H1 (cell line): ENCODE measurements at regions not wholly inside any gene's neighbourhood (a gene's known extent, or its start where the extent isn't known, plus 50 kb on each side); places are given as distances from the start of the nearest gene placed in this dataset.

Experiments
- CTCF ChIA-PET: fragments of 300-600 bp; sonication (Branson Sonifier 250); formaldehyde crosslinking; loops from one replicate; lab custom pipeline; 2021; ENCODE audit not compliant: partially characterized antibody; lab: Charles Lee
- POLR2A ChIA-PET: fragments of 300-600 bp; sonication (Branson Sonifier 250); formaldehyde crosslinking; loops from one replicate; lab custom pipeline; 2021; ENCODE audit warnings: inconsistent platforms; ENCODE audit not compliant: partially characterized antibody; lab: Charles Lee
- DNase-seq, 2 experiments: peaks; one replicate each; pipeline versions ENCODE4 v3.0.0 to v3.0.0-alpha.2; 2010 to 2022; ENCODE audit warnings: low spot score in 2 of 2, low read depth in 1 of 2, mixed read lengths in 1 of 2
- FAIRE-seq: peaks from 2 replicates; lab custom pipeline; 2011; peaks lifted over from hg19 to GRCh38; lab: Jason Lieb, UNC
- H2AFZ ChIP-seq: 2 replicates; pipeline ENCODE4 v1.8.1; 2012; ENCODE audit warnings: low read length, inconsistent platforms
- H2AK5ac ChIP-seq: 2 replicates; pipeline ENCODE4 v1.6.1; 2013; ENCODE audit warnings: low read depth, low read length
- H2BK120ac ChIP-seq: replicated peaks from 2 replicates; pipeline ENCODE3; 2013; ENCODE audit warnings: low read depth, low read length, inconsistent platforms
- H2BK12ac ChIP-seq: 2 replicates; pipeline ENCODE4 v1.6.1; 2013; ENCODE audit warnings: low read depth, low read length
- H2BK15ac ChIP-seq: 2 replicates; pipeline ENCODE4 v1.6.1; 2013; ENCODE audit warnings: low read length
- H2BK20ac ChIP-seq: 2 replicates; pipeline ENCODE4 v1.6.1; 2013; ENCODE audit warnings: low read length
- H2BK5ac ChIP-seq: 2 replicates; pipeline ENCODE4 v1.6.1; 2013; ENCODE audit warnings: low read depth, low read length
- H3K14ac ChIP-seq: 2 replicates; pipeline ENCODE4 v1.6.1; 2013; ENCODE audit warnings: inconsistent platforms; ENCODE audit not compliant: insufficient read length
- H3K18ac ChIP-seq: 2 replicates; pipeline ENCODE4 v1.6.1; 2013; ENCODE audit warnings: low read length; ENCODE audit errors: extremely low read depth
- H3K23ac ChIP-seq: 2 replicates; pipeline ENCODE4 v1.6.1; 2013; ENCODE audit warnings: inconsistent platforms; ENCODE audit not compliant: insufficient read length
- H3K23me2 ChIP-seq: 2 replicates; pipeline ENCODE4 v1.6.1; 2013; ENCODE audit warnings: low read depth, low read length
- H3K27ac ChIP-seq: 2 replicates; pipeline ENCODE4 v1.6.1; 2011; ENCODE audit warnings: low read depth, low read length, inconsistent platforms
- H3K27me3 ChIP-seq, 4 experiments: replicated peaks in 1 of 4; 1 replicate in 1 of 4; 2 replicates in 3 of 4; pipeline versions ENCODE4 v1.6.1 to v1.8.1; 2011 to 2013; ENCODE audit warnings: low read length in 3 of 4, mild to moderate bottlenecking in 3 of 4, inconsistent platforms in 2 of 4, mixed read lengths in 2 of 4, moderate library complexity in 1 of 4; ENCODE audit not compliant: control insufficient read depth in 3 of 4, insufficient read depth in 3 of 4; ENCODE audit errors: extremely low read depth in 1 of 4
- H3K36me3 ChIP-seq, 4 experiments: 2 replicates each; pipeline versions ENCODE4 v1.6.1 to v1.8.1; 2011 to 2013; ENCODE audit warnings: mild to moderate bottlenecking in 4 of 4, low read length in 3 of 4, moderate library complexity in 2 of 4, control low read depth in 1 of 4, inconsistent platforms in 1 of 4; ENCODE audit not compliant: insufficient read depth in 4 of 4, control insufficient read depth in 2 of 4
- H3K4ac ChIP-seq: replicated peaks from 2 replicates; pipeline ENCODE3; 2013; ENCODE audit warnings: low read length, low read depth, mixed read lengths, inconsistent platforms; ENCODE audit not compliant: insufficient read length
- H3K4me1 ChIP-seq, 4 experiments: replicated peaks in 1 of 4; 1 replicate in 1 of 4; 2 replicates in 3 of 4; pipeline versions ENCODE4 v1.6.1 to v1.8.1; 2011 to 2013; ENCODE audit warnings: low read length in 3 of 4, inconsistent platforms in 2 of 4, mixed read lengths in 1 of 4; ENCODE audit not compliant: insufficient read depth in 4 of 4, control insufficient read depth in 3 of 4
- H3K4me2 ChIP-seq, 2 experiments: 2 replicates each; pipeline versions ENCODE4 v1.6.1 to v1.8.1; 2011 to 2013; ENCODE audit warnings: low read depth in 2 of 2, low read length in 2 of 2, control low read depth in 1 of 2, inconsistent platforms in 1 of 2, mild to moderate bottlenecking in 1 of 2; ENCODE audit not compliant: insufficient read depth in 1 of 2
- H3K4me3 ChIP-seq, 4 experiments: fragments of 200-600, 300-600 bp in 1 of 4; sonication (generic), shearing (Covaris generic), sonication (Bioruptor Twin) in 1 of 4; 2 replicates each; pipeline versions ENCODE4 v1.5.1 to v1.8.1; 2011 to 2016; ENCODE audit warnings: low read length in 4 of 4, low read depth in 3 of 4, control low read depth in 2 of 4, inconsistent platforms in 2 of 4, mild to moderate bottlenecking in 2 of 4, mixed read lengths in 1 of 4, moderate library complexity in 1 of 4; ENCODE audit not compliant: insufficient read depth in 2 of 4; ENCODE audit errors: extremely low read depth in 1 of 4
- H3K56ac ChIP-seq: replicated peaks from 2 replicates; pipeline ENCODE3; 2013; ENCODE audit warnings: low read depth, mild to moderate bottlenecking, mixed read lengths, low read length, inconsistent platforms; ENCODE audit not compliant: insufficient read length
- H3K79me1 ChIP-seq: 2 replicates; pipeline ENCODE4 v1.6.1; 2013; ENCODE audit warnings: low read depth, low read length, control low read depth
- H3K79me2 ChIP-seq, 2 experiments: 2 replicates each; pipeline versions ENCODE4 v1.6.1 to v1.8.1; 2012 to 2013; ENCODE audit warnings: low read length in 2 of 2, mild to moderate bottlenecking in 2 of 2, inconsistent platforms in 1 of 2; ENCODE audit not compliant: insufficient read depth in 2 of 2, control insufficient read depth in 1 of 2
- H3K9ac ChIP-seq, 4 experiments: replicated peaks in 1 of 4; 1 replicate in 1 of 4; 2 replicates in 3 of 4; pipeline versions ENCODE4 v1.6.1 to v1.8.1; 2011 to 2013; ENCODE audit warnings: low read depth in 3 of 4, low read length in 3 of 4, control low read depth in 2 of 4, mild to moderate bottlenecking in 2 of 4, moderate library complexity in 2 of 4, inconsistent platforms in 1 of 4; ENCODE audit errors: extremely low read depth in 1 of 4
- H3K9me3 ChIP-seq, 2 experiments: 2 replicates each; pipeline versions ENCODE4 v1.6.1 to v1.8.1; 2012 to 2013; ENCODE audit warnings: mild to moderate bottlenecking in 2 of 2, moderate library complexity in 2 of 2, control low read depth in 1 of 2, inconsistent platforms in 1 of 2, low read depth in 1 of 2, low read length in 1 of 2, mixed read lengths in 1 of 2; ENCODE audit not compliant: insufficient read depth in 2 of 2
- H4K20me1 ChIP-seq, 2 experiments: replicated peaks in 1 of 2; 2 replicates each; pipeline versions ENCODE3 to v1.8.1; 2011 to 2013; ENCODE audit warnings: inconsistent platforms in 2 of 2, low read length in 2 of 2, mild to moderate bottlenecking in 1 of 2; ENCODE audit not compliant: insufficient read depth in 2 of 2, control insufficient read depth in 1 of 2
- H4K5ac ChIP-seq: 2 replicates; pipeline ENCODE4 v1.6.1; 2013; ENCODE audit warnings: low read length, low read depth, mixed read lengths, inconsistent platforms; ENCODE audit not compliant: insufficient read length
- H4K8ac ChIP-seq: 2 replicates; pipeline ENCODE4 v1.8.0; 2013; ENCODE audit warnings: mild to moderate bottlenecking, moderate library complexity, low read length, inconsistent platforms; ENCODE audit not compliant: insufficient read depth; ENCODE audit errors: extremely low read depth
- H4K91ac ChIP-seq: replicated peaks from 2 replicates; pipeline ENCODE3; 2013; ENCODE audit warnings: low read length, mixed read lengths, inconsistent platforms; ENCODE audit not compliant: insufficient read length
- EZH2 ChIP-seq: fragments of 200-600 bp; sonication (generic); IDR thresholded peaks from 2 replicates; pipeline ENCODE4 v1.7.1; 2012; ENCODE audit warnings: low read depth, mild to moderate bottlenecking, moderate library complexity, low read length, inconsistent platforms; ENCODE audit not compliant: severe bottlenecking
- JUND ChIP-seq: IDR thresholded peaks from 2 replicates; pipeline ENCODE4 v1.6.1; 2011; ENCODE audit warnings: mild to moderate bottlenecking, improper control_type of control experiment, low read length
- MAFK ChIP-seq: IDR thresholded peaks from 2 replicates; pipeline ENCODE4 v1.6.1; 2012; ENCODE audit warnings: low read depth, mild to moderate bottlenecking, improper control_type of control experiment, low read length
- RXRA ChIP-seq: IDR thresholded peaks from 2 replicates; pipeline ENCODE4 v1.6.1; 2011; ENCODE audit warnings: low read depth, mild to moderate bottlenecking, low read length, moderate library complexity; ENCODE audit not compliant: insufficient read depth
- WGBS, 2 experiments: shearing (Covaris generic) in 1 of 2; methylation state at CpG; one replicate each; pipeline versions ENCODE4 v1.1.6 to v1.1.7; 2013 to 2015; ENCODE audit warnings: low lambda C conversion rate in 2 of 2, mixed read lengths in 2 of 2, inconsistent platforms in 1 of 2, low coverage in 1 of 2, missing lambda C conversion rate in 1 of 2; ENCODE audit not compliant: insufficient replicate concordance in 2 of 2, insufficient coverage in 1 of 2, insufficient read length in 1 of 2; ENCODE audit errors: extremely low coverage in 1 of 2, missing lambda C conversion rate in 1 of 2; 5-methylcytosine and 5-hydroxymethylcytosine counted together

GRCh38 chr10:130725474-130725970 lies 586.0 kb downstream of the TCERG1L start:
- Histone ChIP-seq H4K8ac (no peak overlapping the region), H3K23me2 (peaks cover 3% of the 10 kb centered on the region; the same call in 1 of the 2 replicates), H2AFZ (no peak overlapping the region), H3K56ac (no peak overlapping the region), H3K36me3 (no peaks in the 10 kb centered on the region), H2BK12ac (no peak overlapping the region), H3K4me3 (no peak overlapping the region), H3K79me2 (no peaks in the 10 kb centered on the region), H3K18ac (no peak overlapping the region), H3K79me1 (no peaks in the 10 kb centered on the region), H3K14ac (no peak overlapping the region), H3K23ac (no peak overlapping the region), H2BK15ac (no peak overlapping the region), H3K9me3 (peaks cover 0 to 3% of the 10 kb centered on the region in 2 experiments; a peak in 1 of 4 replicates), H2BK5ac (no peak overlapping the region; the same call in 1 of the 2 replicates), H2BK120ac (no peak overlapping the region), H3K9ac (no peak overlapping the region), H3K4ac (no peak overlapping the region), H3K4me1 (no peaks in the 10 kb centered on the region), H4K91ac (no peak overlapping the region), H4K5ac (no peak overlapping the region), H2BK20ac (no peak overlapping the region), H2AK5ac (no peak overlapping the region), H3K27me3 (no peaks in the 10 kb centered on the region; a peak in 1 of 7 replicates), H4K20me1 (no peaks in the 10 kb centered on the region), H3K4me2 (no peak overlapping the region), H3K27ac (no peak overlapping the region)
- ChIA-PET CTCF (interaction anchor here (1.0 to 1.6 kb wide), 2 partner anchors 10 to 18 kb away, joined by 3 to 5 read pairs; no protein-coding TSS in a partner anchor), POLR2A (no interaction called here)
- no peak for TF ChIP-seq EZH2
- TF ChIP-seq MAFK = 0 out of 2 replicates have a peak, but pooled peaks have one; percentile 20
- no peak for TF ChIP-seq RXRA
- no peak for TF ChIP-seq JUND
- DNase-seq = no peak
- 96% methylated on average over 5 of the region's 7 CpGs; no CpG with 5 or more reads in 1 of the 2 experiments for WGBS, 2 experiments
- no peak for FAIRE-seq
